ENCODE measurements at regions not wholly inside any gene's neighbourhood (a gene's known extent, or its start where the extent isn't known, plus 50 kb on each side); places are given as distances from the start of the nearest gene placed in this dataset.

GRCh38 chr3:3992312-3992874 is 193.2 kb downstream of the LRRN1 start:
- TF ChIP-seq POLR2A (IDR thresholded peaks at IDR 0.05) (no peak), CTCF (IDR thresholded peaks at IDR 0.05) (no peak)

Measured in testis (tissue), 2 donors.